ENCODE measurements at regions not wholly inside any gene's neighbourhood (a gene's known extent, or its start where the extent isn't known, plus 50 kb on each side); places are given as distances from the start of the nearest gene placed in this dataset.

GRCh38 chr2:190765386-190766173 lies 115.0 kb upstream of the GLS start:
- TF ChIP-seq CTCF (conservative IDR thresholded peaks at IDR 0.05; ENCODE audit: low read depth, low read length) (no peak), EZH2 (IDR thresholded peaks at IDR 0.05; ENCODE audit: borderline replicate concordance, low read depth, low read length, poor library complexity, severe bottlenecking) (no peak)
